Fibroblast of lung (primary cell): ENCODE measurements at regions not wholly inside any gene's neighbourhood (a gene's known extent, or its start where the extent isn't known, plus 50 kb on each side); places are given as distances from the start of the nearest gene placed in this dataset.
A peak's percentile ranks its signal among the peaks of the same experiment; 100 is the strongest.

Source experiments
- DNase-seq, 2 donors: peaks; one replicate each; pipeline versions ENCODE4 v3.0.0 to v3.0.0-alpha.2; 2010; ENCODE audit warnings: low read depth in 2 of 2
- H2AFZ ChIP-seq: 2 replicates; pipeline ENCODE4 v1.5.1; 2012; ENCODE audit warnings: low read length, control low read depth, inconsistent platforms
- H3K27ac ChIP-seq: 2 replicates; pipeline ENCODE4 v1.5.1; 2011; ENCODE audit warnings: low read length, control low read depth; ENCODE audit not compliant: insufficient read depth
- H3K27me3 ChIP-seq: 2 replicates; pipeline ENCODE4 v1.5.1; 2011; ENCODE audit warnings: mild to moderate bottlenecking, low read length; ENCODE audit not compliant: control insufficient read depth, insufficient read depth
- H3K36me3 ChIP-seq: 2 replicates; pipeline ENCODE4 v1.5.1; 2011; ENCODE audit warnings: low read length; ENCODE audit not compliant: control insufficient read depth, insufficient read depth
- H3K4me1 ChIP-seq: 2 replicates; pipeline ENCODE4 v1.5.1; 2011; ENCODE audit warnings: low read length; ENCODE audit not compliant: control insufficient read depth, insufficient read depth; ENCODE audit errors: extremely low read depth
- H3K4me2 ChIP-seq: 2 replicates; pipeline ENCODE4 v1.5.1; 2011; ENCODE audit warnings: low read length, control low read depth; ENCODE audit not compliant: insufficient read depth; ENCODE audit errors: extremely low read depth
- H3K4me3 ChIP-seq, 4 experiments: fragments of 200-600 bp in 1 of 4; sonication (generic) in 1 of 4; replicated peaks in 1 of 4; 2 replicates each; pipeline ENCODE4 v1.5.1; 2011 to 2016; ENCODE audit warnings: low read length in 4 of 4, low read depth in 3 of 4, mild to moderate bottlenecking in 3 of 4, control low read depth in 2 of 4, inconsistent platforms in 1 of 4, mixed read lengths in 1 of 4; ENCODE audit not compliant: insufficient read depth in 1 of 4; ENCODE audit errors: control extremely low read depth in 1 of 4
- H3K79me2 ChIP-seq: 2 replicates; pipeline ENCODE4 v1.5.1; 2012; ENCODE audit warnings: mild to moderate bottlenecking, low read length, inconsistent platforms; ENCODE audit not compliant: control insufficient read depth, insufficient read depth
- H3K9ac ChIP-seq: 2 replicates; pipeline ENCODE4 v1.5.1; 2011; ENCODE audit warnings: mild to moderate bottlenecking, low read length, control low read depth; ENCODE audit not compliant: insufficient read depth
- H3K9me3 ChIP-seq: 2 replicates; pipeline ENCODE4 v1.5.1; 2012; ENCODE audit warnings: low read depth, low read length; ENCODE audit not compliant: control insufficient read depth, insufficient read depth
- H4K20me1 ChIP-seq: 2 replicates; pipeline ENCODE4 v1.5.1; 2011; ENCODE audit warnings: low read length; ENCODE audit not compliant: control insufficient read depth, insufficient read depth; ENCODE audit errors: extremely low read depth
- CTCF ChIP-seq, 2 donors: IDR thresholded peaks in 1 of 2; conservative IDR thresholded peaks in 1 of 2; 1 replicate in 1 of 2; 2 replicates in 1 of 2; pipeline ENCODE4 v1.5.1; 2011 to 2012; ENCODE audit warnings: low read length in 2 of 2, control low read depth in 1 of 2, inconsistent platforms in 1 of 2, low read depth in 1 of 2, mild to moderate bottlenecking in 1 of 2
- EZH2 ChIP-seq: IDR thresholded peaks from 2 replicates; pipeline ENCODE4 v1.5.1; 2012; ENCODE audit warnings: low read length, control low read depth, mild to moderate bottlenecking; ENCODE audit errors: missing control alignments

GRCh38 chr13:93023929-93024328, 202.7 kb upstream of the GPC6 start:
- Histone ChIP-seq H3K4me2 (no peak overlapping the region), H3K4me3 (no peak overlapping the region), H3K27me3 (no peaks in the 10 kb centered on the region), H4K20me1 (no peaks in the 10 kb centered on the region), H3K9me3 (no peaks in the 10 kb centered on the region), H3K79me2 (no peaks in the 10 kb centered on the region), H2AFZ (no peak overlapping the region), H3K4me1 (no peaks in the 10 kb centered on the region), H3K36me3 (no peaks in the 10 kb centered on the region), H3K9ac (no peak overlapping the region), H3K27ac (no peak overlapping the region)
- DNase-seq = no peak
- no peak for TF ChIP-seq CTCF (conservative IDR thresholded peaks at IDR 0.05 in 1 of 2, IDR thresholded peaks at IDR 0.05 in 1 of 2; ENCODE audit: low read depth in 1 of 2, low read length in 2 of 2)
- no peak for TF ChIP-seq EZH2

- no peak for TF ChIP-seq EZH2
- TF ChIP-seq CTCF (conservative IDR thresholded peaks at IDR 0.05 in 1 of 2, IDR thresholded peaks at IDR 0.05 in 1 of 2; ENCODE audit: low read depth in 1 of 2, low read length in 2 of 2) = no peak
- DNase-seq = no peak
- no peaks in the 10 kb centered on the region for H3K9me3 ChIP-seq
- H3K27me3 ChIP-seq = no peaks in the 10 kb centered on the region
- no peaks in the 10 kb centered on the region for H4K20me1 ChIP-seq
- no peak overlapping the region for H3K27ac ChIP-seq
- no peaks in the 10 kb centered on the region for H3K4me1 ChIP-seq
- no peaks in the 10 kb centered on the region for H3K79me2 ChIP-seq
- H2AFZ ChIP-seq = no peak overlapping the region
- no peaks in the 10 kb centered on the region for H3K36me3 ChIP-seq
- H3K9ac ChIP-seq = no peak overlapping the region
- H3K4me3 ChIP-seq = no peak overlapping the region
- H3K4me2 ChIP-seq = no peak overlapping the region
These were observed 200.6 kb upstream of the GPC6 start for GRCh38 chr13:93025984-93026383.

- Histone ChIP-seq H3K9me3 (no peaks in the 10 kb centered on the region), H3K4me1 (no peaks in the 10 kb centered on the region), H3K4me2 (no peak overlapping the region), H3K27me3 (no peaks in the 10 kb centered on the region), H3K4me3 (no peak overlapping the region), H3K36me3 (no peaks in the 10 kb centered on the region), H3K27ac (no peak overlapping the region), H2AFZ (no peak overlapping the region), H3K9ac (no peak overlapping the region), H3K79me2 (no peaks in the 10 kb centered on the region), H4K20me1 (no peaks in the 10 kb centered on the region)
- no peak for TF ChIP-seq EZH2
- no peak for TF ChIP-seq CTCF (conservative IDR thresholded peaks at IDR 0.05 in 1 of 2, IDR thresholded peaks at IDR 0.05 in 1 of 2; ENCODE audit: low read depth in 1 of 2, low read length in 2 of 2)
- DNase-seq = peak; percentile 29 to 87
These were observed 197.1 kb upstream of the GPC6 start for GRCh38 chr13:93029536-93029935.
